ENCODE measurements at regions not wholly inside any gene's neighbourhood (a gene's known extent, or its start where the extent isn't known, plus 50 kb on each side); places are given as distances from the start of the nearest gene placed in this dataset.

DNA sequence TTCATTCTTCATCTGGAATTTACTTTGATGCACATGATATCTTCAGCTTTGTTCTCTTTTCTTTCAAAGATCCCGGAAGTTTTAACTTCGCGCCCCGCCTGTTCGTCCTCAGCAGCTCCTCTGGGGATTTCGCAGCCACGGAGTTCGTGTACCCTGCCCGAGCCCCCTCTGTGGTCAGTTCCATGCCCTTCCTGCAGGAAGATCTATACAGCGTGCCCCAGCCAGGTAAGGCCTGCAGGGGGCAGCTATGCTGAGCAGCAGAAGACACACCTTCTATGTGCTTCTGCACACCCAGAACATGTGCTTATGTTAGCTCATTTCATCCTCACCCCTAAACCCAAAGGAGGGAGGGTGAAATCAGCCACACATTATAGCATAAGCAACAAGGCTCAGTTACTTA lies 79.7 kb upstream of the LYZL2 start:
- TF ChIP-seq, protein P1, sequence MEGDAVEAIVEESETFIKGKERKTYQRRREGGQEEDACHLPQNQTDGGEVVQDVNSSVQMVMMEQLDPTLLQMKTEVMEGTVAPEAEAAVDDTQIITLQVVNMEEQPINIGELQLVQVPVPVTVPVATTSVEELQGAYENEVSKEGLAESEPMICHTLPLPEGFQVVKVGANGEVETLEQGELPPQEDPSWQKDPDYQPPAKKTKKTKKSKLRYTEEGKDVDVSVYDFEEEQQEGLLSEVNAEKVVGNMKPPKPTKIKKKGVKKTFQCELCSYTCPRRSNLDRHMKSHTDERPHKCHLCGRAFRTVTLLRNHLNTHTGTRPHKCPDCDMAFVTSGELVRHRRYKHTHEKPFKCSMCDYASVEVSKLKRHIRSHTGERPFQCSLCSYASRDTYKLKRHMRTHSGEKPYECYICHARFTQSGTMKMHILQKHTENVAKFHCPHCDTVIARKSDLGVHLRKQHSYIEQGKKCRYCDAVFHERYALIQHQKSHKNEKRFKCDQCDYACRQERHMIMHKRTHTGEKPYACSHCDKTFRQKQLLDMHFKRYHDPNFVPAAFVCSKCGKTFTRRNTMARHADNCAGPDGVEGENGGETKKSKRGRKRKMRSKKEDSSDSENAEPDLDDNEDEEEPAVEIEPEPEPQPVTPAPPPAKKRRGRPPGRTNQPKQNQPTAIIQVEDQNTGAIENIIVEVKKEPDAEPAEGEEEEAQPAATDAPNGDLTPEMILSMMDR (IDR thresholded peaks at IDR 0.05) = no peak
- TF ChIP-seq ZFX (IDR thresholded peaks at IDR 0.05; ENCODE audit: borderline replicate concordance) = no peak
